ENCODE measurements at regions not wholly inside any gene's neighbourhood (a gene's known extent, or its start where the extent isn't known, plus 50 kb on each side); places are given as distances from the start of the nearest gene placed in this dataset.

DNA sequence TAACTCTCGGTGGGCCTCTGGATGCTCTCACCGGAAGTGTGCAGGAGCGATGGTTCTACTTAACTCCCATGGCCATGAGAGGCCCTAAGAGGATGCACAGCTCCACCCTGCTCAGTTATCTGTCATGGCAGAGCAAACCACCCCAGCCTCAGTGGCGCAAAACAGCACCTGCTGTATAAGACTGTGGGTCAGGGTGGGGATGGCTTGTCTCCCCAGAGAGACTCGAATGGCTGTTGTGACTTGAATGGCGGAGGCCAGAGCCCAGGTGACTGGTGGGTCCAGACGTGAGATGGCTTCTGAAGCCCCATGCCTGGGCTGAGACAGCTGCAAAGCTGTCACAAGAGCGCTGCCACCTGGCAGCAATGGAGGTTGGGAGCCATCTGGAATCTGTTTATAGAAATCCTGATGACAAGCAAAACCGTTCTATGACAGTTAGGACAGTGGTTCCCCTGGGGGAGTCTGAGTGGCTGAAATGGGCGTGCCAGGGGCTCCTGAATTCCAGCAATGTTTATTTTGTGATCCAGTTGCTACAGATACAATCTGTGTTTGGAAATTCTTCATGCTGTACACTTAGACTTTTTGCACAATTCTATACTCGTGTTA lies 490.5 kb downstream of the TCERG1L start:
- ATAC-seq (ENCODE audit: insufficient read depth, low FRiP score): no peak
- TF ChIP-seq, protein P1, sequence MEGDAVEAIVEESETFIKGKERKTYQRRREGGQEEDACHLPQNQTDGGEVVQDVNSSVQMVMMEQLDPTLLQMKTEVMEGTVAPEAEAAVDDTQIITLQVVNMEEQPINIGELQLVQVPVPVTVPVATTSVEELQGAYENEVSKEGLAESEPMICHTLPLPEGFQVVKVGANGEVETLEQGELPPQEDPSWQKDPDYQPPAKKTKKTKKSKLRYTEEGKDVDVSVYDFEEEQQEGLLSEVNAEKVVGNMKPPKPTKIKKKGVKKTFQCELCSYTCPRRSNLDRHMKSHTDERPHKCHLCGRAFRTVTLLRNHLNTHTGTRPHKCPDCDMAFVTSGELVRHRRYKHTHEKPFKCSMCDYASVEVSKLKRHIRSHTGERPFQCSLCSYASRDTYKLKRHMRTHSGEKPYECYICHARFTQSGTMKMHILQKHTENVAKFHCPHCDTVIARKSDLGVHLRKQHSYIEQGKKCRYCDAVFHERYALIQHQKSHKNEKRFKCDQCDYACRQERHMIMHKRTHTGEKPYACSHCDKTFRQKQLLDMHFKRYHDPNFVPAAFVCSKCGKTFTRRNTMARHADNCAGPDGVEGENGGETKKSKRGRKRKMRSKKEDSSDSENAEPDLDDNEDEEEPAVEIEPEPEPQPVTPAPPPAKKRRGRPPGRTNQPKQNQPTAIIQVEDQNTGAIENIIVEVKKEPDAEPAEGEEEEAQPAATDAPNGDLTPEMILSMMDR (IDR thresholded peaks at IDR 0.05; ENCODE audit: control extremely low read depth, extremely low read depth): no peak
- H3K27me3 ChIP-seq (ENCODE audit: control insufficient read depth in 3 of 3, insufficient read depth in 3 of 3, low read length in 2 of 3): peaks cover 0 to 2% (median 0%) of the 10 kb centered on the region in 3 donors

DNA sequence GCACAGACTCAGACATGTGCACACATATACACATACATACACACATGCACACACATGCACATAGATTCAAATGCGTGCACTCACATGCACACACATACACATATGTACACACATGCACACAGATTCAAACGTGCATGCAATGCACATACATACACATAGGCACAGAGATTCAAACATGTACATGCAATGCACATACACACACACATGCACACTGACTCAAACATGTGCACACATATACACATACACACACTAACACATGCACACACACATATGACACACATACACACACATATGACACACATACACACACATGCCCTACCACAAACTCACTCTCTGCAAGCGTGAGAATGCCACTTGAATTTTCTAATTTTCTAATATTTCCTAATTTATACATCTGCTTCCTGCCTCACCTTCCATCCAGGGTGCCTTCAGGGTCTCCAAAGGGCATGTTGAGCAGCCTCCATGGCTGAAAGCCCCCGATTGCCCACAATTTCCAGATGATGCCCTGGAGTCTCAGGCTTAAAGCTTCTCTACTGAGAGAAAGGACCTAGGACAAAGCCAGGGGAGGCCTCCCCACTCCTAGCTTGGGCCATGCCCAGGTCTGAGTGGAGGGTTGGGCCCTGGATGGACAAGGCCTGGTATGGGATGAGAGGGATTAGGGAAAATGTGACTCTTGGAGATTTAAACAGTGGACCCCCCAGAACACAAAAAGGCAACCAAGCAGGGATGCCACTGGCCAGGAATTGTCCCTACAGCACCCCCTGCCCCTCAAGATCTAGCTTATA lies 487.1 kb downstream of the TCERG1L start:
- Histone ChIP-seq H3K9ac (ENCODE audit: insufficient read depth in 1 of 2, low read length in 2 of 2) (no peak overlapping the region), H3K4me3 (no peak overlapping the region), H3K27ac (ENCODE audit: low read depth in 1 of 2, low read length in 1 of 2) (no peak overlapping the region), H3K4me1 (ENCODE audit: control insufficient read depth in 5 of 5, insufficient read depth in 5 of 5, low read length in 5 of 5) (no peaks in the 10 kb centered on the region), H3K9me3 (ENCODE audit: control insufficient read depth in 4 of 4, insufficient read depth in 3 of 4, low read length in 3 of 4) (peaks cover 0 to 17% (median 10%) of the 10 kb centered on the region in 4 donors), H3K36me3 (ENCODE audit: control insufficient read depth in 4 of 4, insufficient read depth in 4 of 4, low read length in 4 of 4) (no peaks in the 10 kb centered on the region), H3K27me3 (ENCODE audit: control insufficient read depth in 3 of 3, insufficient read depth in 3 of 3, low read length in 2 of 3) (no peaks in the 10 kb centered on the region)
- 83 to 92% methylated on average over 4 of the region's 4 CpGs for WGBS, 2 donors
- TF ChIP-seq, protein P1 (IDR thresholded peaks at IDR 0.05; ENCODE audit: control extremely low read depth, extremely low read depth): no peak
- ATAC-seq (ENCODE audit: insufficient read depth, low FRiP score): no peak
- no peak for DNase-seq

More for the DNA sequence above, 490.5 kb downstream of the TCERG1L start:
- DNase-seq: peak; percentile 13 to 48 (median 34)
- Histone ChIP-seq H3K4me3 (no peak overlapping the region), H3K4me1 (ENCODE audit: control insufficient read depth in 5 of 5, insufficient read depth in 5 of 5, low read length in 5 of 5) (no peaks in the 10 kb centered on the region), H3K36me3 (ENCODE audit: control insufficient read depth in 4 of 4, insufficient read depth in 4 of 4, low read length in 4 of 4) (no peaks in the 10 kb centered on the region), H3K9me3 (ENCODE audit: control insufficient read depth in 4 of 4, insufficient read depth in 3 of 4, low read length in 3 of 4) (peaks cover 0 to 21% (median 4%) of the 10 kb centered on the region in 4 donors), H3K9ac (ENCODE audit: insufficient read depth in 1 of 2, low read length in 2 of 2) (no peak overlapping the region), H3K27ac (ENCODE audit: low read depth in 1 of 2, low read length in 1 of 2) (no peak overlapping the region)
- WGBS, 2 donors: 70 to 84% methylated on average over 11 of the region's 11 CpGs

DNA sequence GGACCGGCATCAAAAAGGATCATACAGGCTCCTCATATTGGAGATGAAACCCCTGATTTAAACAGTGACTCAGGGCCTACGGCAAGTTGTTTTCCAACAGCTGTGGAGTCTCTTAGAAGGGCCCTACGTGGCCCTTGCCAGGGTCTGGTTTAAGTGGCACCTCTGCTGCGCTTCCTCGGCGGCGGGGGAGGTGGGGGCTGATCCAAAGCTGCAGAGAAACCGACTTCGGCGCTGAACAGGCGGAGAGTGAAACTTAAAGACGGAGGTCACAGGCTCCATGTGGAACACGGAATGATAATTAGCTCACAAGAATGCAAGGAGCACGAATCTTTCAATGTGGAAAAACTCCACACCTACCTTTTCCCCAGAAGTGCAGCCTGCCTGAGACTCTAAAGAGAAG lies 477.9 kb downstream of the TCERG1L start:
- H3K27me3 ChIP-seq (ENCODE audit: control insufficient read depth in 3 of 3, insufficient read depth in 3 of 3, low read length in 2 of 3): peaks cover 0 to 3% (median 0%) of the 10 kb centered on the region in 3 donors
- TF ChIP-seq, protein P1 (IDR thresholded peaks at IDR 0.05; ENCODE audit: control extremely low read depth, extremely low read depth): no peak
- WGBS, 2 donors: 86 to 92% methylated on average over 14 of the region's 14 CpGs
- H3K9me3 ChIP-seq (ENCODE audit: control insufficient read depth in 4 of 4, insufficient read depth in 3 of 4, low read length in 3 of 4): peaks cover 0 to 5% (median 0%) of the 10 kb centered on the region in 4 donors
- H3K36me3 ChIP-seq (ENCODE audit: control insufficient read depth in 4 of 4, insufficient read depth in 4 of 4, low read length in 4 of 4): no peaks in the 10 kb centered on the region
- DNase-seq (no peak), ATAC-seq (ENCODE audit: insufficient read depth, low FRiP score) (no peak)
- H3K4me3 ChIP-seq: no peak overlapping the region
- no peak overlapping the region for H3K27ac ChIP-seq (ENCODE audit: low read depth in 1 of 2, low read length in 1 of 2)
- H3K4me1 ChIP-seq (ENCODE audit: control insufficient read depth in 5 of 5, insufficient read depth in 5 of 5, low read length in 5 of 5): no peaks in the 10 kb centered on the region
- H3K9ac ChIP-seq (ENCODE audit: insufficient read depth in 1 of 2, low read length in 2 of 2): no peak overlapping the region
